ENCODE measurements at regions not wholly inside any gene's neighbourhood (a gene's known extent, or its start where the extent isn't known, plus 50 kb on each side); places are given as distances from the start of the nearest gene placed in this dataset.

DNA sequence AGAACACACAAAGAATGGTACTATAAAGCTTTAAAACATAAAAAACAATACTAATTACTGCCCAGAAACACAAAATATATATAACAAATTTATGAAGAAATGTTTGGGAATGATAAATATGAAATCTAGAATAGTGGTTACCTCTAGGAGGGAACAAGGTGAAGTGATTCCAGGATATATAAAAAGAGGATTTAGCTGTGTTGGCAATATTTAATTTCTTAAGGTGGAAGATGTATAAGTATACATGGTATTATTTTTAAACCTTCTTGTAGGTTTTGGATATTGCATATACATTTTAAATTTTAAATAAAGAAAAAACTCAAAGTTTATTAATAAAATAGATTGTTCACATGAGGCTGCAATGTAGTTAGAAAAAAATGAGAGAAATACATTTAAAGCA lies 112.7 kb upstream of the ZNF618 start:
- TF ChIP-seq, protein P1, sequence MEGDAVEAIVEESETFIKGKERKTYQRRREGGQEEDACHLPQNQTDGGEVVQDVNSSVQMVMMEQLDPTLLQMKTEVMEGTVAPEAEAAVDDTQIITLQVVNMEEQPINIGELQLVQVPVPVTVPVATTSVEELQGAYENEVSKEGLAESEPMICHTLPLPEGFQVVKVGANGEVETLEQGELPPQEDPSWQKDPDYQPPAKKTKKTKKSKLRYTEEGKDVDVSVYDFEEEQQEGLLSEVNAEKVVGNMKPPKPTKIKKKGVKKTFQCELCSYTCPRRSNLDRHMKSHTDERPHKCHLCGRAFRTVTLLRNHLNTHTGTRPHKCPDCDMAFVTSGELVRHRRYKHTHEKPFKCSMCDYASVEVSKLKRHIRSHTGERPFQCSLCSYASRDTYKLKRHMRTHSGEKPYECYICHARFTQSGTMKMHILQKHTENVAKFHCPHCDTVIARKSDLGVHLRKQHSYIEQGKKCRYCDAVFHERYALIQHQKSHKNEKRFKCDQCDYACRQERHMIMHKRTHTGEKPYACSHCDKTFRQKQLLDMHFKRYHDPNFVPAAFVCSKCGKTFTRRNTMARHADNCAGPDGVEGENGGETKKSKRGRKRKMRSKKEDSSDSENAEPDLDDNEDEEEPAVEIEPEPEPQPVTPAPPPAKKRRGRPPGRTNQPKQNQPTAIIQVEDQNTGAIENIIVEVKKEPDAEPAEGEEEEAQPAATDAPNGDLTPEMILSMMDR (IDR thresholded peaks at IDR 0.05), result no peak
- TF ChIP-seq POLR2A (IDR thresholded peaks at IDR 0.05), result no peak
